ENCODE measurements at regions not wholly inside any gene's neighbourhood (a gene's known extent, or its start where the extent isn't known, plus 50 kb on each side); places are given as distances from the start of the nearest gene placed in this dataset.

- TF ChIP-seq, protein P1, sequence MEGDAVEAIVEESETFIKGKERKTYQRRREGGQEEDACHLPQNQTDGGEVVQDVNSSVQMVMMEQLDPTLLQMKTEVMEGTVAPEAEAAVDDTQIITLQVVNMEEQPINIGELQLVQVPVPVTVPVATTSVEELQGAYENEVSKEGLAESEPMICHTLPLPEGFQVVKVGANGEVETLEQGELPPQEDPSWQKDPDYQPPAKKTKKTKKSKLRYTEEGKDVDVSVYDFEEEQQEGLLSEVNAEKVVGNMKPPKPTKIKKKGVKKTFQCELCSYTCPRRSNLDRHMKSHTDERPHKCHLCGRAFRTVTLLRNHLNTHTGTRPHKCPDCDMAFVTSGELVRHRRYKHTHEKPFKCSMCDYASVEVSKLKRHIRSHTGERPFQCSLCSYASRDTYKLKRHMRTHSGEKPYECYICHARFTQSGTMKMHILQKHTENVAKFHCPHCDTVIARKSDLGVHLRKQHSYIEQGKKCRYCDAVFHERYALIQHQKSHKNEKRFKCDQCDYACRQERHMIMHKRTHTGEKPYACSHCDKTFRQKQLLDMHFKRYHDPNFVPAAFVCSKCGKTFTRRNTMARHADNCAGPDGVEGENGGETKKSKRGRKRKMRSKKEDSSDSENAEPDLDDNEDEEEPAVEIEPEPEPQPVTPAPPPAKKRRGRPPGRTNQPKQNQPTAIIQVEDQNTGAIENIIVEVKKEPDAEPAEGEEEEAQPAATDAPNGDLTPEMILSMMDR (IDR thresholded peaks at IDR 0.05; ENCODE audit: insufficient read depth, missing control alignments), result no peak
- DNase-seq (ENCODE audit: insufficient read length, low spot score) (no peak), FAIRE-seq (no peak)
These were observed 888.0 kb downstream of the BRD1 start for GRCh38 chr22:48939441-48940265.

- FAIRE-seq (no peak), DNase-seq (ENCODE audit: insufficient read length, low spot score) (no peak)
- TF ChIP-seq, protein P1 (IDR thresholded peaks at IDR 0.05; ENCODE audit: insufficient read depth, missing control alignments), result no peak
These were observed 888.9 kb downstream of the BRD1 start for GRCh38 chr22:48938741-48939140.

DNA sequence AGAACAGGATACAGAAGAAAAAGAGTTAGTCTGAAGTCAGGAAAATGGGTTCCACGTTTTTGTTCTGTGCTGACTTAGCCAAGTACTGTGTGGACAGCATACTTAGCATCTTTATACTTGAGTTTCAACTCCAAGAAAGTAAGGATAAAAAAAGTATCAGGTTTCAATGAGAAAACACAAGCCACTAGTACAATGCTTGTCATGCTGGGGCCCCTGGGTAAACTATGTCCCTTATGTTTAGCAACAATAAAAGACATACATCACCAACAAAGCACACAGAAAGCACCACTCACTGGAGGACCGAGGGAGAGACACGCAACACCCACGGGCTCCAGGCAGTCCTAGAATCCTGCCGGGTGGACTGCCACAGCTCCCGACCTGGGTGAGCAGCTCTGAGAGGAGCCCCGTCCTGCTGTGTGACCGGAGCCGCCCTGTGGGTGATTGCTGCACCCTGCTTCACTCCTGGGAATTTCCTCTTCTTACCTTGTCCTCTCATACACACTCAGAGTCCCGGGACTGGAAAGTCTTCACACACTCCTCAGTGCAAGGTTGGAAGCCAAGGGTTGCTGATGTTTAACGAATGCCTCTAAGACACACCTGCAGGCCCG lies 890.5 kb downstream of the BRD1 start:
- DNase-seq (ENCODE audit: insufficient read length, low spot score) (no peak), FAIRE-seq (no peak)
- TF ChIP-seq, protein P1 (IDR thresholded peaks at IDR 0.05; ENCODE audit: insufficient read depth, missing control alignments), result no peak

DNA sequence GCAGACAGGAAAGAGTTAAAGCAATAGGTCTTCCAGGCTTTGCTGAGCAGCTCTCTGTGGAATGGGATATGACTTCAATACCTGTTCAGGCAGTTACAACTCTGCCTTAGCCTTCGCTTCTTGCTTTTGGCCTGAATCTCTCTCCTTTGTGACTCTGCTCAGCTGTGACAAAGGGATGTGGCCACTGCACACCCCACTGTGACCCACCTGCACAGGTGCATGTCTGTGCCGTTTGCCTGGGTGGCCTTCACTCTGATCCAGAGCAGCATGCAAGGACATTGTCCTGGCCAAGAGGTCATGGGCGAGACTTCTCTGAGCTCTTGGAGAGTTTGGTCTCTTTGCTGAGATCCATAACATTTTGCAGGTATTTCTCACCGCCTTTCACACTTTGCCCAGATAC lies 891.3 kb downstream of the BRD1 start:
- FAIRE-seq (no peak), DNase-seq (ENCODE audit: insufficient read length, low spot score) (no peak)
- TF ChIP-seq, protein P1 (IDR thresholded peaks at IDR 0.05; ENCODE audit: insufficient read depth, missing control alignments), result no peak

DNA sequence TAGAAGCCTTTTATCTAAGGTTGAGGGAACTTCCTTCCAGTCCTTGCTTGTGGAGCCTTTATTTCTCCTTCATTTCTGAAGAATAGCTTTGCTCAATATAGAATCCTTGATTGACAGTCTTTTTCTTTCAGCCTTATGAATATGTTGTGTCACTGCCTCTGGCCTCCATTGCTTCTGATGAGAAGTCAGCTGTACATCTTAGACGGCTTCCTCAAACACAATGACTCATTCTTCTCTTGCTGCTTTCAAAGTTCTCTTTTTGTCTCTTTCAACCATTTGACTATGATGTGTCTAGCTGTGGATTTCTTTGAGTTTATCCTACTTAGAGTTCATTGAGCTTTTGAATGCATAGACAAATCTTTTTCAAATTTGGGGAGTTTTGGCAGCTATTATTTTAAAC lies 893.2 kb downstream of the BRD1 start:
- FAIRE-seq (no peak), DNase-seq (ENCODE audit: insufficient read length, low spot score) (no peak)
- TF ChIP-seq, protein P1 (IDR thresholded peaks at IDR 0.05; ENCODE audit: insufficient read depth, missing control alignments), result no peak

- DNase-seq (ENCODE audit: insufficient read length, low spot score), result no peak
- FAIRE-seq, result no peak
- TF ChIP-seq, protein P1 (IDR thresholded peaks at IDR 0.05; ENCODE audit: insufficient read depth, missing control alignments), result no peak
These were observed 896.2 kb downstream of the BRD1 start for GRCh38 chr22:48931452-48931851.

DNA sequence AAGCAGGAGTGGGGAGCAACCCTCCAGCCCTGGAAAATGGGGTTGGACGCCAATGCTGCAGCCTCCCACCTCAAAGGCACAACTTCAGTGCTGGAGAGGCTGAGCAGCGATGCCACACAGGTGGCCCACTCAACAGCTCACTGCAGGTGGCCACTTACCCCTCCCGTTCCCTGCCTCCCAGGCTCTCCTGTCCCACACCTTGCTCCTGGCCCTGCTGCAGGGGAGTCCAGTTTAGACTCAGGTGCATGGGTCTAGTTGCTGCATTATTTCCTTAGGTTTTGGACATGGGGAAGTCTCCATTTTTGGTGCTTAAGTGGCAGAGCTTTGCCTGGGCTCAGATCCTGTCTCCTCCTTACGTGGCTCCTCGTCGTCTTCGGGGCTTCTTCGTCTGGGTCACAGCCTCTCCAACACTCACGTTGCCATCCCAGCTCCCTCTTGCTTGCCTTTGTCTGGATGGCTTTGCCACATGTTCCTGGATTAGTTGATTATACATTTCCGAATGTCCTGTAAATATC lies 898.3 kb downstream of the BRD1 start:
- TF ChIP-seq, protein P1 (IDR thresholded peaks at IDR 0.05; ENCODE audit: insufficient read depth, missing control alignments), result no peak
- no peak for FAIRE-seq
- DNase-seq (ENCODE audit: insufficient read length, low spot score), result no peak

All from D721Med (cell line).